PFSK-1 (cell line): ENCODE measurements at regions not wholly inside any gene's neighbourhood (a gene's known extent, or its start where the extent isn't known, plus 50 kb on each side); places are given as distances from the start of the nearest gene placed in this dataset.

Source experiments
- FOXP2 ChIP-seq: optimal IDR thresholded peaks from 2 replicates; pipeline ENCODE3; 2011; ENCODE audit warnings: borderline replicate concordance, control low read depth, inconsistent platforms; ENCODE audit not compliant: insufficient read depth; ENCODE audit errors: extremely low read length, extremely low read depth
- POLR2AphosphoS5 ChIP-seq: IDR thresholded peaks from 2 replicates; pipeline ENCODE4 v1.6.1; 2012; ENCODE audit warnings: low read depth, mild to moderate bottlenecking, control low read depth, low read length, moderate library complexity
- REST ChIP-seq, 2 experiments: IDR thresholded peaks; 2 replicates each; pipeline versions ENCODE4 v1.6.1 to v1.8.0; 2011 to 2012; ENCODE audit warnings: low read depth in 2 of 2, low read length in 2 of 2, control low read depth in 1 of 2, inconsistent platforms in 1 of 2, mild to moderate bottlenecking in 1 of 2, moderate library complexity in 1 of 2; ENCODE audit not compliant: insufficient read depth in 1 of 2
- TAF1 ChIP-seq: IDR thresholded peaks from 2 replicates; pipeline ENCODE4 v1.6.1; 2012; ENCODE audit warnings: low read length, control low read depth, borderline replicate concordance; ENCODE audit not compliant: insufficient read depth

GRCh38 chr4:128603081-128603480 lies 206.4 kb upstream of the JADE1 start:
- no peak for TF ChIP-seq POLR2AphosphoS5
- TF ChIP-seq REST (IDR thresholded peaks at IDR 0.05; ENCODE audit: insufficient read depth in 1 of 2, low read depth in 2 of 2, low read length in 2 of 2) = no peak
- TF ChIP-seq TAF1 = no peak
- no peak for TF ChIP-seq FOXP2
